ENCODE measurements at regions not wholly inside any gene's neighbourhood (a gene's known extent, or its start where the extent isn't known, plus 50 kb on each side); places are given as distances from the start of the nearest gene placed in this dataset.

DNA sequence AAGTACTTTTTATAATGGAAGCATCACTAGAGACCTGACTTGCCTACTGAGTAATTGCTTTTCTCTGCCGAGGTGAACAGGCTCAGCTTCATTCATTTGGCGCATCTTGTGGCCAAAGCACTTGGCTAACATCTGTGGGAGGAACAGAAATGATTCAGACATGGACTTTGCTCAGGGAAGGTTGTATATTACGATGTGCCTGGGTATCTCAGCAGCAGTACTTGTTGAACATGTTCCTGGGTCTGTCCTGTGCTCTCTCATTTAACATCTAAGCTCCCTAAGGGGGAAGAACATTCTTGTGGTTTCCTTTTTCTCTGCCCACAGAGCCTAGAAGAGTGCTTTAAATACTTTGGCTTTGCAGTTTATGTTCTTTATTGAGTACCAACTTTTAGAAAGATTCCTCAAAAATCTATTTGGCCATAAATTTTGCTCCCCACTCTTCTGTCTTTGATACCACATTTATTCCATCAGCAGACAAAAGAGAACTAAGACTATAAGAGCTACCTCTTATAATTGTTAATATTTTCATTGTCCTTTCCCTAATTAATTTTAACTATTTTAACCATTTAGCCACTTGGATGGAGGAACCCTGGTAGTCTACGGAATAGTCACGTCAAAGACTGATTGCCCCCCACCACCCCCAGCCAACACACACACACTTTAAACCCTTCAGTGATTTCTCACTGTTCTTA, 101.2 kb upstream of the EGLN3 start (continued):
- TF ChIP-seq, protein P1, sequence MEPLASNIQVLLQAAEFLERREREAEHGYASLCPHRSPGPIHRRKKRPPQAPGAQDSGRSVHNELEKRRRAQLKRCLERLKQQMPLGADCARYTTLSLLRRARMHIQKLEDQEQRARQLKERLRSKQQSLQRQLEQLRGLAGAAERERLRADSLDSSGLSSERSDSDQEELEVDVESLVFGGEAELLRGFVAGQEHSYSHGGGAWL (CRISPR knock-in tag; IDR thresholded peaks at IDR 0.05), result no peak
- TF ChIP-seq, protein P2, sequence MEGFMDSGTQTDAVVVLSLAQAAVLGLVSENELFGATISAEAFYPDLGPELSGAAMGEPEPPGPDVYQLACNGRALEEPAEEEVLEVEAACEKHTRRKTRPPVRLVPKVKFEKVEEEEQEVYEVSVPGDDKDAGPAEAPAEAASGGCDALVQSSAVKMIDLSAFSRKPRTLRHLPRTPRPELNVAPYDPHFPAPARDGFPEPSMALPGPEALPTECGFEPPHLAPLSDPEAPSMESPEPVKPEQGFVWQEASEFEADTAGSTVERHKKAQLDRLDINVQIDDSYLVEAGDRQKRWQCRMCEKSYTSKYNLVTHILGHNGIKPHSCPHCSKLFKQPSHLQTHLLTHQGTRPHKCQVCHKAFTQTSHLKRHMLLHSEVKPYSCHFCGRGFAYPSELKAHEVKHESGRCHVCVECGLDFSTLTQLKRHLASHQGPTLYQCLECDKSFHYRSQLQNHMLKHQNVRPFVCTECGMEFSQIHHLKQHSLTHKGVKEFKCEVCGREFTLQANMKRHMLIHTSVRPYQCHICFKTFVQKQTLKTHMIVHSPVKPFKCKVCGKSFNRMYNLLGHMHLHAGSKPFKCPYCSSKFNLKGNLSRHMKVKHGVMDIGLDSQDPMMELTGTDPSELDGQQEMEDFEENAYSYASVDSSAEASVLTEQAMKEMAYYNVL (CRISPR knock-in tag; IDR thresholded peaks at IDR 0.05; ENCODE audit: borderline replicate concordance), result no peak
- TF ChIP-seq ATF7-NPFF (CRISPR knock-in tag; IDR thresholded peaks at IDR 0.05; ENCODE audit: low read depth), result no peak
- TF ChIP-seq DZIP1 (CRISPR knock-in tag; IDR thresholded peaks at IDR 0.05), result no peak
- TF ChIP-seq CHD4 (IDR thresholded peaks at IDR 0.05; ENCODE audit: borderline replicate concordance, low read length), result no peak
- peak; percentile 77 for TF ChIP-seq POLR2AphosphoS5 (IDR thresholded peaks at IDR 0.05; ENCODE audit: low read depth, low read length)
- no peak for TF ChIP-seq PRDM4 (CRISPR knock-in tag; IDR thresholded peaks at IDR 0.05; ENCODE audit: borderline replicate concordance)
- no peak for TF ChIP-seq MYPOP (CRISPR knock-in tag; IDR thresholded peaks at IDR 0.05)
- no peak for TF ChIP-seq NFYB (CRISPR knock-in tag; IDR thresholded peaks at IDR 0.05)
- TF ChIP-seq U2AF1 (optimal IDR thresholded peaks at IDR 0.05; ENCODE audit: low read depth, low read length), result no peak
- TF ChIP-seq YEATS2 (CRISPR knock-in tag; IDR thresholded peaks at IDR 0.05; ENCODE audit: borderline replicate concordance), result peak; percentile 82; the same call in 1 of the 2 replicates
- TF ChIP-seq ATRX (CRISPR knock-in tag; IDR thresholded peaks at IDR 0.05; ENCODE audit: borderline replicate concordance), result no peak
- peak; percentile 54; the same call in 1 of the 2 replicates for TF ChIP-seq MEF2D (CRISPR knock-in tag; IDR thresholded peaks at IDR 0.05)
- no peak for TF ChIP-seq ZNF720 (CRISPR knock-in tag; IDR thresholded peaks at IDR 0.05)
- TF ChIP-seq ZNF468 (CRISPR knock-in tag; IDR thresholded peaks at IDR 0.05), result no peak
- peak; percentile 78 for TF ChIP-seq TEAD3 (CRISPR knock-in tag; optimal IDR thresholded peaks at IDR 0.05; ENCODE audit: borderline replicate concordance)
- TF ChIP-seq ZNF432 (CRISPR knock-in tag; IDR thresholded peaks at IDR 0.05; ENCODE audit: borderline replicate concordance), result no peak
- peak; percentile 85; the same call in 1 of the 2 replicates for TF ChIP-seq ZNF335 (CRISPR knock-in tag; IDR thresholded peaks at IDR 0.05)
- no peak for TF ChIP-seq GATA4 (IDR thresholded peaks at IDR 0.05; ENCODE audit: borderline replicate concordance, low read depth)
- TF ChIP-seq NONO (IDR thresholded peaks at IDR 0.05), result no peak
- TF ChIP-seq NONO (CRISPR knock-in tag; conservative IDR thresholded peaks at IDR 0.05), result no peak
- TF ChIP-seq HOXA5 (CRISPR knock-in tag; IDR thresholded peaks at IDR 0.05), result peak; percentile 71; the same call in 1 of the 2 replicates
- TF ChIP-seq CEBPG (CRISPR knock-in tag; IDR thresholded peaks at IDR 0.05), result peak; percentile 70

All from HepG2 (cell line).